GM23338 (cell line): ENCODE measurements at regions not wholly inside any gene's neighbourhood (a gene's known extent, or its start where the extent isn't known, plus 50 kb on each side); places are given as distances from the start of the nearest gene placed in this dataset.
"Not testable (repeated sequence)": the region's sequence is repeated elsewhere in the genome, so short reads cannot be mapped to it uniquely, and the experiment has no call there.

Source experiments
- ATAC-seq: fragments of 200-7000 bp; cut with Tn5 transposase; 3 replicates; pipeline ENCODE4 v1.9.1; 2020
- DNase-seq: peaks from one replicate; pipeline ENCODE4 v3.0.0-alpha.2; 2015; ENCODE audit warnings: low spot score
- H2AFZ ChIP-seq: fragments of 200-600 bp; sonication (generic); 2 replicates; pipeline ENCODE4 v1.8.0; 2016; ENCODE audit warnings: antibody characterized with exemption, mild to moderate bottlenecking, moderate library complexity
- H3F3A ChIP-seq: fragments of 200-600 bp; sonication (generic); replicated peaks from 2 replicates; pipeline ENCODE4 v1.8.0; 2017; ENCODE audit warnings: antibody characterized with exemption, mixed run types, low read depth
- H3K27ac ChIP-seq: fragments of 200-600 bp; sonication (generic); 2 replicates; pipeline ENCODE4 v1.6.1; 2016; ENCODE audit warnings: low read depth
- H3K27me3 ChIP-seq: fragments of 200-600 bp; sonication (generic); 2 replicates; pipeline ENCODE4 v1.8.0; 2016; ENCODE audit warnings: mild to moderate bottlenecking, mixed run types, moderate library complexity; ENCODE audit not compliant: insufficient read depth
- H3K36me3 ChIP-seq: fragments of 200-600 bp; sonication (generic); 2 replicates; pipeline ENCODE4 v1.8.0; 2016; ENCODE audit warnings: mild to moderate bottlenecking; ENCODE audit not compliant: insufficient read depth
- H3K4me1 ChIP-seq: fragments of 200-600 bp; sonication (generic); 2 replicates; pipeline ENCODE4 v1.8.0; 2016; ENCODE audit warnings: mild to moderate bottlenecking, moderate library complexity; ENCODE audit not compliant: insufficient read depth
- H3K4me2 ChIP-seq: fragments of 200-600 bp; sonication (generic); 2 replicates; pipeline ENCODE4 v1.7.1; 2017; ENCODE audit warnings: mixed run types
- H3K4me3 ChIP-seq: fragments of 200-600 bp; sonication (generic); 2 replicates; pipeline ENCODE4 v1.6.1; 2016; ENCODE audit warnings: mixed run types
- H3K79me2 ChIP-seq: fragments of 200-600 bp; sonication (generic); replicated peaks from 2 replicates; pipeline ENCODE4 v1.8.0; 2017; ENCODE audit warnings: mild to moderate bottlenecking; ENCODE audit not compliant: insufficient read depth
- H3K9me2 ChIP-seq: fragments of 200-600 bp; sonication (generic); 2 replicates; pipeline ENCODE4 v1.8.0; 2017; ENCODE audit not compliant: insufficient read depth
- H4K20me1 ChIP-seq: fragments of 200-600 bp; sonication (generic); replicated peaks from 2 replicates; pipeline ENCODE4 v1.8.0; 2017; ENCODE audit warnings: mild to moderate bottlenecking; ENCODE audit not compliant: insufficient read depth
- H3K27ac Mint-ChIP-seq: 2 replicates; pipeline ENCODE4 v1.8.0; 2020; ENCODE audit warnings: inconsistent platforms, mild to moderate bottlenecking, moderate library complexity, mixed read lengths
- H3K27me3 Mint-ChIP-seq: 3 replicates; pipeline ENCODE4 v1.8.0; 2022; ENCODE audit warnings: low read depth, mild to moderate bottlenecking, moderate library complexity, mixed read lengths, inconsistent platforms; ENCODE audit not compliant: insufficient read depth, poor library complexity
- H3K36me3 Mint-ChIP-seq: 3 replicates; pipeline ENCODE4 v1.8.0; 2021; ENCODE audit warnings: low read depth, mild to moderate bottlenecking, inconsistent platforms, moderate library complexity, mixed read lengths
- H3K4me1 Mint-ChIP-seq: 3 replicates; pipeline ENCODE4 v1.8.0; 2020; ENCODE audit warnings: mild to moderate bottlenecking, inconsistent platforms, mixed read lengths
- H3K4me3 Mint-ChIP-seq: 3 replicates; pipeline ENCODE4 v1.8.0; 2021; ENCODE audit warnings: moderate library complexity, mild to moderate bottlenecking, inconsistent platforms, mixed read lengths
- H3K9me3 Mint-ChIP-seq: 3 replicates; pipeline ENCODE4 v1.8.0; 2020; ENCODE audit warnings: moderate library complexity, mild to moderate bottlenecking, inconsistent platforms, mixed read lengths
- CREB1 ChIP-seq: fragments of 250-450 bp; sonication (Bioruptor Pico); IDR thresholded peaks from 2 replicates; pipeline ENCODE4 v1.5.0; 2020; ENCODE audit warnings: low read depth, mild to moderate bottlenecking, moderate library complexity
- EZH2 ChIP-seq: fragments of 200-600 bp; sonication (generic); IDR thresholded peaks from one replicate; pipeline ENCODE4 v1.8.0; 2017; ENCODE audit warnings: antibody characterized with exemption, mild to moderate bottlenecking, low read depth; ENCODE audit not compliant: unreplicated experiment
- EZH2phosphoT487 ChIP-seq: fragments of 200-600 bp; sonication (generic); IDR thresholded peaks from one replicate; pipeline ENCODE4 v1.8.1; 2018; ENCODE audit warnings: antibody characterized with exemption; ENCODE audit not compliant: unreplicated experiment
- JUNB ChIP-seq: IDR thresholded peaks from one replicate; pipeline ENCODE4 v1.6.1; 2016; ENCODE audit warnings: antibody characterized with exemption; ENCODE audit not compliant: unreplicated experiment
- NANOG ChIP-seq: IDR thresholded peaks from 2 replicates; pipeline ENCODE4 v1.6.1; 2016; ENCODE audit warnings: antibody characterized with exemption, borderline replicate concordance
- POLR2AphosphoS5 ChIP-seq: IDR thresholded peaks from 2 replicates; pipeline ENCODE4 v1.6.1; 2016; ENCODE audit warnings: antibody characterized with exemption, low read depth
- STAT1 ChIP-seq: IDR thresholded peaks from one replicate; pipeline ENCODE4 v1.6.1; 2016; ENCODE audit warnings: antibody characterized with exemption; ENCODE audit not compliant: unreplicated experiment
- ZNF114 ChIP-seq: fragments of 250-450 bp; sonication (Bioruptor Pico); IDR thresholded peaks from 2 replicates; pipeline ENCODE4 v1.5.0; 2020; ENCODE audit warnings: mild to moderate bottlenecking, moderate library complexity
- ZNF331 ChIP-seq: fragments of 250-450 bp; sonication (Bioruptor Pico); IDR thresholded peaks from 2 replicates; pipeline ENCODE4 v1.5.0; 2020; ENCODE audit warnings: low read depth, mild to moderate bottlenecking, moderate library complexity
- TF ChIP-seq, protein P1 (sequence below), 2 experiments: fragments of 200-600 bp in 1 of 2; sonication (generic) in 1 of 2; conservative IDR thresholded peaks; 2 replicates each; pipeline versions ENCODE4 v1.5.1 to v1.6.1; 2016 to 2017; ENCODE audit warnings: antibody characterized with exemption in 2 of 2, low read depth in 2 of 2, mild to moderate bottlenecking in 2 of 2, moderate library complexity in 1 of 2

DNA sequence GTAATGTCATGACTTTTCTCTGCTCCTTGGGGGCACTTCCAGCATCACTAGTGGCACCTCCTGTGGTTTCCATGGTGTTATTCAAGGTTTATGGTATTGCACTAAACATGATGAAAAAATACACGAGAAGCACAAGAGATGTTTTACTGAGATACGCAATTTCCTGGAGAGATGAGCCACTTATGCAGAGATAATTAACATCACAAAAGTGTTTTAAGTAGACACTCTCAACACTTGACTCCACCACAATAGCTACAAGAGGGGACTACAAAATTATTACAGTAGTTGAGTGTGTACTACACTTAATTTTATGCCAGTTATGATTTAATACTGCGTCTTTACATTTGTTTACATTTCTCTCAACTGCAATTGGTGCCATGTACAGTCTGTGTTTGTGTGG is 906.7 kb downstream of the DNAJB9 start:
- Histone ChIP-seq H3F3A (no peaks in the 10 kb centered on the region), H3K4me2 (no peak overlapping the region), H2AFZ (no peak overlapping the region), H3K4me1 (no peaks in the 10 kb centered on the region), H3K9me2 (no peaks in the 10 kb centered on the region), H3K27me3 (no peaks in the 10 kb centered on the region), H3K27ac (no peak overlapping the region), H3K4me3 (no peak overlapping the region), H3K79me2 (no peaks in the 10 kb centered on the region), H4K20me1 (no peaks in the 10 kb centered on the region), H3K36me3 (no peaks in the 10 kb centered on the region)
- H3K4me3 Mint-ChIP-seq, result no peak overlapping the region
- H3K9me3 Mint-ChIP-seq, result no peaks in the 10 kb centered on the region
- TF ChIP-seq STAT1 (no peak), EZH2phosphoT487 (no peak), NANOG (no peak), ZNF114 (CRISPR knock-in tag) (no peak)
- peaks cover 4% of the 10 kb centered on the region; the same call in 2 of the 3 replicates for H3K4me1 Mint-ChIP-seq
- no peaks in the 10 kb centered on the region for H3K27me3 Mint-ChIP-seq
- no peak for ATAC-seq
- H3K27ac Mint-ChIP-seq, result no peak overlapping the region; the same call in 1 of the 2 replicates
- H3K36me3 Mint-ChIP-seq, result no peaks in the 10 kb centered on the region
- no peak for DNase-seq

DNA sequence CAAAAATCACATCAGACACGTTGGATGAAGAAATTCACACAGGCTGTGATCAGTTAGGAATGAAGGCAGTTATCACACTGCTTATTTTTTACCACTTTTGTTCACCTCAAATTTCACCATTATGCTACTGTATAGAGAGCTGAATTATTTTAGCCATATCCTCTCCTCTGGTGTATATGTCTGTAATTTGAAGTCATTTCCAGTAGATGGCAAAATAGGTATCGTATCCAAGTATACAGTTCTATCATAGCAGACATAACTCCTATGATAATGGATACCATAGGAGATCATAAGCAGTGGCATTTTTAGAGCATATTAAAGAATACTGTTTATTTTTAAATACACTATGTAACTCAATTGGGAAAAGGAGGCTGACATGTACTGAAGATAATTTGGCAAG is 909.7 kb downstream of the DNAJB9 start:
- Mint-ChIP-seq H3K27ac (no peak overlapping the region), H3K36me3 (no peaks in the 10 kb centered on the region), H3K27me3 (no peaks in the 10 kb centered on the region), H3K4me3 (no peak overlapping the region), H3K4me1 (peaks cover 4% of the 10 kb centered on the region; the same call in 2 of the 3 replicates), H3K9me3 (no peaks in the 10 kb centered on the region)
- Histone ChIP-seq H3K9me2 (no peaks in the 10 kb centered on the region), H3K4me2 (no peak overlapping the region), H2AFZ (no peak overlapping the region), H4K20me1 (no peaks in the 10 kb centered on the region), H3K27me3 (no peaks in the 10 kb centered on the region), H3K79me2 (no peaks in the 10 kb centered on the region), H3K4me3 (no peak overlapping the region), H3F3A (no peaks in the 10 kb centered on the region), H3K36me3 (no peaks in the 10 kb centered on the region), H3K27ac (no peak overlapping the region), H3K4me1 (no peaks in the 10 kb centered on the region)
- TF ChIP-seq ZNF331 (CRISPR knock-in tag) (no peak), ZNF114 (CRISPR knock-in tag) (no peak), CREB1 (CRISPR knock-in tag) (no peak), JUNB (no peak), NANOG (no peak), EZH2 (no peak), POLR2AphosphoS5 (no peak), EZH2phosphoT487 (no peak)
- TF ChIP-seq, protein P1, sequence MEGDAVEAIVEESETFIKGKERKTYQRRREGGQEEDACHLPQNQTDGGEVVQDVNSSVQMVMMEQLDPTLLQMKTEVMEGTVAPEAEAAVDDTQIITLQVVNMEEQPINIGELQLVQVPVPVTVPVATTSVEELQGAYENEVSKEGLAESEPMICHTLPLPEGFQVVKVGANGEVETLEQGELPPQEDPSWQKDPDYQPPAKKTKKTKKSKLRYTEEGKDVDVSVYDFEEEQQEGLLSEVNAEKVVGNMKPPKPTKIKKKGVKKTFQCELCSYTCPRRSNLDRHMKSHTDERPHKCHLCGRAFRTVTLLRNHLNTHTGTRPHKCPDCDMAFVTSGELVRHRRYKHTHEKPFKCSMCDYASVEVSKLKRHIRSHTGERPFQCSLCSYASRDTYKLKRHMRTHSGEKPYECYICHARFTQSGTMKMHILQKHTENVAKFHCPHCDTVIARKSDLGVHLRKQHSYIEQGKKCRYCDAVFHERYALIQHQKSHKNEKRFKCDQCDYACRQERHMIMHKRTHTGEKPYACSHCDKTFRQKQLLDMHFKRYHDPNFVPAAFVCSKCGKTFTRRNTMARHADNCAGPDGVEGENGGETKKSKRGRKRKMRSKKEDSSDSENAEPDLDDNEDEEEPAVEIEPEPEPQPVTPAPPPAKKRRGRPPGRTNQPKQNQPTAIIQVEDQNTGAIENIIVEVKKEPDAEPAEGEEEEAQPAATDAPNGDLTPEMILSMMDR (conservative IDR thresholded peaks at IDR 0.05; ENCODE audit: low read depth in 2 of 2), result no peak
- ATAC-seq (no peak), DNase-seq (no peak)

DNA sequence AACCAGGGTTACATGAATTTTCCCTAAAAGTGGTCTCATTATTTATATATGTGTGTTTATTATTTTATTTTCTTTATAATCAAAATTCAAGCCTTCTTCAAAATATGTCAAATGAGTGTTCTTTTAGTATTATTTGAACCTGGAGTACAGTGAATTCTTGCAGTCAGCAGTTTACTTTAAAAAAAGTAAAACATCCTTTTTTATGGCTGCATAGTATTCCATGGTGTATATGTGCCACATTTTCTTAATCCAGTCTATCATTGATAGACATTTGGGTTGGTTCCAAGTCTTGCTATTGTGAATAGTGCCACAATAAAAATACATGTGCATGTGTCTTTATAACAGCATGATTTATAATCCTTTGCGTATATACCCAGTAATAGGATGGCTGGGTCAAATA is 920.9 kb downstream of the DNAJB9 start:
- not testable (repeated sequence) for H3K4me1 ChIP-seq, H3K27me3 Mint-ChIP-seq, H3K9me3 Mint-ChIP-seq, H3K9me2 ChIP-seq, ATAC-seq, H2AFZ ChIP-seq, H3K79me2 ChIP-seq, H3K27ac ChIP-seq, H3K4me3 ChIP-seq, H3K36me3 Mint-ChIP-seq, H3K4me2 ChIP-seq, H3K4me3 Mint-ChIP-seq, H3K27me3 ChIP-seq, H3F3A ChIP-seq, H4K20me1 ChIP-seq, H3K36me3 ChIP-seq, H3K27ac Mint-ChIP-seq, H3K4me1 Mint-ChIP-seq, DNase-seq
